ENCODE measurements at regions not wholly inside any gene's neighbourhood (a gene's known extent, or its start where the extent isn't known, plus 50 kb on each side); places are given as distances from the start of the nearest gene placed in this dataset.
"Not testable (repeated sequence)": the region's sequence is repeated elsewhere in the genome, so short reads cannot be mapped to it uniquely, and the experiment has no call there.

DNA sequence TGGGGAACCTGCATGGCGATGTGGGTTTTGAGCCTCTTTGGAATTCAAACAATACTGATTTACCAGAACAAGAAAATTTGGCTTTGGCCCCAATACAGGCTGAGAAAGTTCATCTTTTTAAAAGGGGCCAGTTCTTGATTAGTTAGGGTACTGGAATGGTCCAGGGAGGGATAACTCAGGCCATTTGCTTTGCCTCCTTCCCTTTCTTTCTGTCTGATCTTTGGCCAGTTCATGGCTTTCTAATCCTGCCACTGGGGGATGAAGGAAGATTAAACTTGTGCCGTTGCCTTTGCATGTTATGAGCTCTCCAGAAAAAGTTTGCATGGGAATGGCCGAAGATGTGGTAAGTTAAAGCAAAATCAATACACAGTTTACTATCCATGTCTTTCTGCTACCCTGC lies 78.4 kb downstream of the ADAMTS15 start:
- no peak for DNase-seq (ENCODE audit: low read depth)

- peak; percentile 61 for DNase-seq (ENCODE audit: low read depth)
Measured at GRCh38 chr11:130527636-130528297, 79.3 kb downstream of the ADAMTS15 start.

- no peak for DNase-seq (ENCODE audit: low read depth)
Measured at GRCh38 chr11:130528298-130529261, 80.1 kb downstream of the ADAMTS15 start.

- DNase-seq (ENCODE audit: low read depth) = no peak
Measured at GRCh38 chr11:130529366-130529765, 80.9 kb downstream of the ADAMTS15 start.

DNA sequence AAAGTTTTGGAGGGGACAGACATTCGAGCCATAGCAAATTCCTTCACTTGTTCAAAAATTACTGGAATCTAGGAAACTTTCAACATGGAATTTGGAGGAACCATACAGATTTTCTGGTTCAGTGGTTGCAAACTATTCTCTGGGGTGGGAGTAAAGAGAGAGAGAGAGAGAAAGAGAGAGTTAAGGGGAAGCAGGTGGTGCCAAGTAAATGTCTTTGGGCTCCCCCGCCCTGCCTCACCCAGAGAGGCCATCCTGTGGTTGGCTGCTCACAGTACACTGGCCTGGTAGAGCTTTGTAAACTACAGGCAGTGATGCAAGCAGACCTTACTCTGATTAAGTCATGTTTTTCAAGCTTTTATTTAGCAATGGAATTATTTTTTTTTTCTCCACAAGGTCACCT lies 82.6 kb downstream of the ADAMTS15 start:
- DNase-seq (ENCODE audit: low read depth) = no peak

GRCh38 chr11:130533113-130533798 lies 84.8 kb downstream of the ADAMTS15 start:
- no peak for DNase-seq (ENCODE audit: low read depth)

GRCh38 chr11:130533871-130534270 lies 85.4 kb downstream of the ADAMTS15 start:
- DNase-seq (ENCODE audit: low read depth) = no peak

- DNase-seq (ENCODE audit: low read depth) = no peak
Measured at GRCh38 chr11:130534551-130534950, 86.1 kb downstream of the ADAMTS15 start.

DNA sequence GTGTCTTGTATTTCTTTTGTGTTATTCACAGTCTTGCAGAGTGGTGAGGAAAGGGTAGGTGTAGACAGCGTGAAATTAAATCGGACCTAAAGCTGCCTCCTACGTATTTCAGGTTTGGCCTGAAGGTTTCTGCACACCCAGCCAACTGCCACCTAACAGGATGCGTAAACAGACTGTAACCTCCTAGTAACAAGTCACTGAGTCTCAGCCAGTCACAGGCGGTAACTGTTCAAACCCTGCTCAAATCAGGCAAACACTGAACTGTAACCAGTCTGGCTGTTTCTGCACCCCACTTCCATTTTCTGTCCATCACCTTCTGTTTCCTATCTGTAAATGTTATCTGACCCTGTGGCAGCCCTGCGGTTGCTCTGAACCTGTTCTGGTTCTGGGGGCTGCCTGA lies 87.1 kb downstream of the ADAMTS15 start:
- no peak for DNase-seq (ENCODE audit: low read depth)

- no peak for DNase-seq (ENCODE audit: low read depth)
Measured at GRCh38 chr11:130536106-130537040, 87.9 kb downstream of the ADAMTS15 start.

- DNase-seq (ENCODE audit: low read depth) = not testable (repeated sequence)
Measured at GRCh38 chr11:130539680-130540079, 91.2 kb downstream of the ADAMTS15 start.

GRCh38 chr11:130544266-130544665 lies 95.8 kb downstream of the ADAMTS15 start:
- DNase-seq (ENCODE audit: low read depth) = no peak

DNA sequence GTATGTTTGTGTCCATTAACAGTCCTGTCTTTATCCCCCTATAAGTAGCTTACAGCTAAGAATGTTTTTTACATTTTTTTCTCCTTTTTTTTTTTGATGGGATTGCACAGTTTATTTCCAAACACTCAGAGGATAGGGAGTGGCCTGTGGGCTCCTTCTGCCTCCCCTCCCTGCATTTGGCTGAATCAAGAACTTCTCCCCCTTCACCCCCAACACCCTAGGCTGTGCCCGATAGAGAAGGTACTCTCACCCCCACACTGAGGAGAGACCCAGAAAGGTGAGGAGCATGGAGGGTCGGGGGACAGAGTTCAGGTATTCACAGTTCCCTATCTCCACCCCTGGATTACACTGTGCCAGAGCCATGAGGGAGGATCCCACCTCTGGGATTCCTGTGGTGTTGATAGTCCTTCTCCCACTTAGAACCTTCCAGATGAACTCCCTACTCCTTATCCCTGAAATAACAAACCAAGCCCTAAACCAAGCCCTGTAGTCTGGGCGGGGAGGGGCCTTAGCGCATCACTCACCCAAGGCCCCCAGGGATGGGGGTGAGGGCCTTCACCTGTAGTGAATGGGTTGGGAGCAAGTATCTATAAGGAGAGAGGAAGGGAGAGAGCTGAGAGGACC lies 97.1 kb downstream of the ADAMTS15 start:
- no peak for DNase-seq (ENCODE audit: low read depth)

GRCh38 chr11:130546438-130546837 lies 98.0 kb downstream of the ADAMTS15 start:
- DNase-seq (ENCODE audit: low read depth) = no peak

- DNase-seq (ENCODE audit: low read depth) = no peak
Measured at GRCh38 chr11:130546901-130547694, 98.7 kb downstream of the ADAMTS15 start.

GRCh38 chr11:130547761-130548490 lies 99.5 kb downstream of the ADAMTS15 start:
- no peak for DNase-seq (ENCODE audit: low read depth)

GRCh38 chr11:130548491-130548833 lies 100.0 kb downstream of the ADAMTS15 start:
- DNase-seq (ENCODE audit: low read depth) = no peak

- DNase-seq (ENCODE audit: low read depth) = no peak
Measured at GRCh38 chr11:130549393-130549999, 101.1 kb downstream of the ADAMTS15 start.

GRCh38 chr11:130550150-130550549 lies 101.7 kb downstream of the ADAMTS15 start:
- no peak for DNase-seq (ENCODE audit: low read depth)

Data from HT1080 (cell line).